ENCODE measurements at regions not wholly inside any gene's neighbourhood (a gene's known extent, or its start where the extent isn't known, plus 50 kb on each side); places are given as distances from the start of the nearest gene placed in this dataset.
A peak's percentile ranks its signal among the peaks of the same experiment; 100 is the strongest.

GRCh38 chr3:87147562-87147961 is 79.5 kb upstream of the CHMP2B start:
- H4K20me1 ChIP-seq (ENCODE audit: insufficient read depth): no peaks in the 10 kb centered on the region
- TF ChIP-seq RXRA (IDR thresholded peaks at IDR 0.05; ENCODE audit: borderline replicate concordance, low read depth) (no peak), EZH2phosphoT487 (IDR thresholded peaks at IDR 0.05; ENCODE audit: borderline replicate concordance, low read depth) (no peak), MXI1 (IDR thresholded peaks at IDR 0.05; ENCODE audit: low read depth, low read length) (no peak), YY1 (IDR thresholded peaks at IDR 0.05; ENCODE audit: low read depth) (no peak), USF1 (IDR thresholded peaks at IDR 0.05; ENCODE audit: borderline replicate concordance, low read depth) (no peak), FOXM1 (IDR thresholded peaks at IDR 0.05; ENCODE audit: low read depth) (no peak), FOXJ3 (CRISPR knock-in tag; IDR thresholded peaks at IDR 0.05) (no peak), TEAD4 (IDR thresholded peaks at IDR 0.05; ENCODE audit: borderline replicate concordance, insufficient read depth) (no peak), USF2 (IDR thresholded peaks at IDR 0.05; ENCODE audit: borderline replicate concordance, low read depth, low read length) (no peak), ZBTB33 (IDR thresholded peaks at IDR 0.05; ENCODE audit: borderline replicate concordance, low read depth) (no peak), IRF3 (IDR thresholded peaks at IDR 0.05; ENCODE audit: low read depth, low read length) (no peak), SMC3 (IDR thresholded peaks at IDR 0.05; ENCODE audit: low read depth, low read length) (no peak), POLR2AphosphoS5 (IDR thresholded peaks at IDR 0.05; ENCODE audit: low read depth, low read length) (no peak), MEF2A (IDR thresholded peaks at IDR 0.05; ENCODE audit: borderline replicate concordance, low read depth) (no peak), JUND (IDR thresholded peaks at IDR 0.05) (no peak), CTCF (IDR thresholded peaks at IDR 0.05) (no peak), RCOR1 (IDR thresholded peaks at IDR 0.05; ENCODE audit: low read length) (no peak), SIN3A (IDR thresholded peaks at IDR 0.05; ENCODE audit: borderline replicate concordance, low read depth, low read length) (no peak)
- TF ChIP-seq, protein P1, sequence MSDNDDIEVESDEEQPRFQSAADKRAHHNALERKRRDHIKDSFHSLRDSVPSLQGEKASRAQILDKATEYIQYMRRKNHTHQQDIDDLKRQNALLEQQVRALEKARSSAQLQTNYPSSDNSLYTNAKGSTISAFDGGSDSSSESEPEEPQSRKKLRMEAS (IDR thresholded peaks at IDR 0.05; ENCODE audit: low read depth): no peak
- 12% methylated on average over 8 of the region's 8 CpGs for WGBS (ENCODE audit: low lambda C conversion rate)

More at GRCh38 chr3:87147562-87147961, 79.5 kb upstream of the CHMP2B start:
- Histone ChIP-seq H3K4me3 (ENCODE audit: low read depth in 2 of 2, low read length in 1 of 2) (no peak overlapping the region; a peak in 1 of 4 replicates), H3K9me3 (no peaks in the 10 kb centered on the region), H3K4me2 (peak overlapping the region; percentile 47; the same call in 1 of the 2 replicates), H3K9me2 (no peaks in the 10 kb centered on the region), H3K4me1 (ENCODE audit: control insufficient read depth in 1 of 2, insufficient read depth in 2 of 2, low read depth in 1 of 2, low read length in 1 of 2) (no peaks in the 10 kb centered on the region), H3K9ac (no peak overlapping the region), H3K27ac (ENCODE audit: low read depth in 2 of 2, low read length in 1 of 2) (no peak overlapping the region), H3K27me3 (ENCODE audit: insufficient read depth) (no peaks in the 10 kb centered on the region), H2AFZ (ENCODE audit: low read depth) (no peak overlapping the region), H3K79me2 (ENCODE audit: insufficient read depth) (no peaks in the 10 kb centered on the region), H3F3A (replicated peaks; ENCODE audit: insufficient read depth) (no peaks in the 10 kb centered on the region), H3K36me3 (replicated peaks in 1 of 2; ENCODE audit: control insufficient read depth in 1 of 2, insufficient read depth in 2 of 2, low read length in 1 of 2) (no peaks in the 10 kb centered on the region)
- no peak for DNase-seq
- ChIA-PET POLR2A (no interaction called here), CTCF (no interaction called here)

Measured in SK-N-SH (cell line).